Sigmoid colon (tissue), 6 donors: ENCODE measurements at regions not wholly inside any gene's neighbourhood (a gene's known extent, or its start where the extent isn't known, plus 50 kb on each side); places are given as distances from the start of the nearest gene placed in this dataset.
"Not testable (repeated sequence)": the region's sequence is repeated elsewhere in the genome, so short reads cannot be mapped to it uniquely, and the experiment has no call there.

Experiments used
- DNase-seq: peaks from one replicate; pipeline ENCODE4 v3.0.0-alpha.2; 2019
- H3K27ac ChIP-seq, 4 donors: fragments of 200-600 bp; sonication (generic); one replicate each; pipeline ENCODE4 v1.5.1; 2016 to 2019; ENCODE audit warnings: mild to moderate bottlenecking in 1 of 4
- H3K27me3 ChIP-seq, 3 donors: fragments of 200-600 bp; sonication (generic); one replicate each; pipeline ENCODE4 v1.5.1; 2019; ENCODE audit warnings: mild to moderate bottlenecking in 1 of 3
- H3K36me3 ChIP-seq, 4 donors: fragments of 200-600 bp; sonication (generic); one replicate each; pipeline ENCODE4 v1.5.1; 2016 to 2019
- H3K4me1 ChIP-seq, 4 donors: fragments of 200-600 bp; sonication (generic); one replicate each; pipeline ENCODE4 v1.5.1; 2017 to 2019
- H3K4me3 ChIP-seq, 4 donors: fragments of 200-600 bp; sonication (generic); one replicate each; pipeline ENCODE4 v1.5.1; 2017 to 2019; ENCODE audit warnings: mild to moderate bottlenecking in 2 of 4, moderate library complexity in 1 of 4
- H3K9me3 ChIP-seq, 4 donors: fragments of 200-600 bp in 3 of 4; sonication (generic) in 3 of 4; one replicate each; pipeline versions ENCODE4 v1.5.1 to v1.6.1; 2013 to 2019
- EP300 ChIP-seq, 4 donors: sonication (generic); formaldehyde crosslinking; IDR thresholded peaks; one replicate each; pipeline ENCODE4 v1.6.1; 2017; ENCODE audit warnings: antibody characterized with exemption in 4 of 4
- POLR2A ChIP-seq, 2 donors: fragments of 450-650 bp; IDR thresholded peaks; one replicate each; pipeline ENCODE4 v1.6.1; 2016; ENCODE audit warnings: antibody characterized with exemption in 2 of 2, mild to moderate bottlenecking in 2 of 2, moderate library complexity in 2 of 2
- POLR2AphosphoS5 ChIP-seq, 4 donors: sonication (generic); formaldehyde crosslinking; IDR thresholded peaks; one replicate each; pipeline ENCODE4 v1.6.1; 2017; ENCODE audit warnings: antibody characterized with exemption in 4 of 4
- WGBS, 2 donors: extraction: QIAGEN DNeasy Blood & Tissue Kit; methylation state at CpG; one replicate each; pipeline ENCODE4 v1.1.7; 2013; 5-methylcytosine and 5-hydroxymethylcytosine counted together
- intact Hi-C: fragments of 100-400 bp; cut with DNase I; formaldehyde crosslinking; loops from one replicate; pipeline ENCODE4 v1.15.1; 2023
- TF ChIP-seq, protein P1 (sequence below), 4 experiments: fragments of 450-650 bp in 3 of 4; fragments of 200-600 bp in 1 of 4; IDR thresholded peaks; one replicate each; pipeline ENCODE4 v1.5.1; 2016 to 2019; ENCODE audit warnings: antibody characterized with exemption in 4 of 4, mild to moderate bottlenecking in 3 of 4, moderate library complexity in 2 of 4
- donor health status: healthy with polysubstance abuse.
- donor health status: healthy.

DNA sequence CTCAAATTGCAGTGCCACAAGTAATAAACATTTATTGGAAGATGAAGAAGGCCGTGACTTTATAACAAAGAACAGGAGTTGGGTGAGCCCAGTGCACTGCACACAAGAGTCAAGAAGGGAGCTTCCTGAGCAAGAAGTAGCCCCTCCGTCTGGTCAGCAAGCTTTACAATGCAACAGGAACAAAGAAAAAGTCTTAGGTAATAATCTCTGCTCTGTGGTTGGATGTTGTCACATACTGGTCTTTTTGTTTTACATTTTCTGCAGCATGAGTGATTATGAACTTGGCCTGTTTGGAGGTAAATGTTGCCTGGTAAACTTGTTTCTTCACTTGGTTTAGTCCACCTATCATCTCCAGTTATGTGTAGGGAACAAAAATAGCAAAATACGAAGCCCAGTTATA is 157.2 kb downstream of the KDM5D start:
- WGBS, 2 donors = 43 to 71% methylated on average over 3 of the region's 3 CpGs
- DNase-seq = no peak
- intact Hi-C loops = no loop called here
- Histone ChIP-seq H3K27me3 (no peaks in the 10 kb centered on the region), H3K4me1 (no peaks in the 10 kb centered on the region), H3K27ac (no peak overlapping the region), H3K36me3 (peaks cover 0 to 14% (median 0%) of the 10 kb centered on the region in 4 donors), H3K9me3 (no peaks in the 10 kb centered on the region), H3K4me3 (no peak overlapping the region)
- TF ChIP-seq POLR2A (IDR thresholded peaks at IDR 0.05) = no peak
- TF ChIP-seq EP300 (IDR thresholded peaks at IDR 0.05) = no peak
- no peak for TF ChIP-seq POLR2AphosphoS5 (IDR thresholded peaks at IDR 0.05)
- TF ChIP-seq, protein P1, sequence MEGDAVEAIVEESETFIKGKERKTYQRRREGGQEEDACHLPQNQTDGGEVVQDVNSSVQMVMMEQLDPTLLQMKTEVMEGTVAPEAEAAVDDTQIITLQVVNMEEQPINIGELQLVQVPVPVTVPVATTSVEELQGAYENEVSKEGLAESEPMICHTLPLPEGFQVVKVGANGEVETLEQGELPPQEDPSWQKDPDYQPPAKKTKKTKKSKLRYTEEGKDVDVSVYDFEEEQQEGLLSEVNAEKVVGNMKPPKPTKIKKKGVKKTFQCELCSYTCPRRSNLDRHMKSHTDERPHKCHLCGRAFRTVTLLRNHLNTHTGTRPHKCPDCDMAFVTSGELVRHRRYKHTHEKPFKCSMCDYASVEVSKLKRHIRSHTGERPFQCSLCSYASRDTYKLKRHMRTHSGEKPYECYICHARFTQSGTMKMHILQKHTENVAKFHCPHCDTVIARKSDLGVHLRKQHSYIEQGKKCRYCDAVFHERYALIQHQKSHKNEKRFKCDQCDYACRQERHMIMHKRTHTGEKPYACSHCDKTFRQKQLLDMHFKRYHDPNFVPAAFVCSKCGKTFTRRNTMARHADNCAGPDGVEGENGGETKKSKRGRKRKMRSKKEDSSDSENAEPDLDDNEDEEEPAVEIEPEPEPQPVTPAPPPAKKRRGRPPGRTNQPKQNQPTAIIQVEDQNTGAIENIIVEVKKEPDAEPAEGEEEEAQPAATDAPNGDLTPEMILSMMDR (IDR thresholded peaks at IDR 0.05) = no peak

DNA sequence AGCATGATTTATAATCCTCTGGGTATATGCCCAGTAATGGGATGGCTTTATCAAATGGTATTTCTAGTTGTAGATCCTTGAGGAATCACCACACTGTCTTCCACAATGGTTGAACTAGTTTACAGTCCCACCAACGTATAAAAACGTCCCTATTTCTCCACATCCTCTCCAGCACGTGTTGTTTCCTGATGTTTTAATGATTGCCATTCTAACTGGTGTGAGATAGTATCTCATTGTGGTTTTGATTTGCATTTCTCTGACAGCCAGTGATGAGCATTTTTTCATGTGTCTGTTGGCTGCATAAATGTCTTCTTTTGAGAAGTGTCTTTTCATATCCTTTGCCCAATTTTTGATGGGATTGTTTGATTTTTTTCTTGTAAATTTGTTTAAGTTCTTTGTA is 163.5 kb downstream of the KDM5D start:
- DNase-seq, H3K9me3 ChIP-seq, H3K36me3 ChIP-seq, H3K27ac ChIP-seq, H3K4me3 ChIP-seq, H3K27me3 ChIP-seq, H3K4me1 ChIP-seq, intact Hi-C loops: not testable (repeated sequence)
- 50 to 81% methylated on average over 3 of the region's 3 CpGs for WGBS, 2 donors

DNA sequence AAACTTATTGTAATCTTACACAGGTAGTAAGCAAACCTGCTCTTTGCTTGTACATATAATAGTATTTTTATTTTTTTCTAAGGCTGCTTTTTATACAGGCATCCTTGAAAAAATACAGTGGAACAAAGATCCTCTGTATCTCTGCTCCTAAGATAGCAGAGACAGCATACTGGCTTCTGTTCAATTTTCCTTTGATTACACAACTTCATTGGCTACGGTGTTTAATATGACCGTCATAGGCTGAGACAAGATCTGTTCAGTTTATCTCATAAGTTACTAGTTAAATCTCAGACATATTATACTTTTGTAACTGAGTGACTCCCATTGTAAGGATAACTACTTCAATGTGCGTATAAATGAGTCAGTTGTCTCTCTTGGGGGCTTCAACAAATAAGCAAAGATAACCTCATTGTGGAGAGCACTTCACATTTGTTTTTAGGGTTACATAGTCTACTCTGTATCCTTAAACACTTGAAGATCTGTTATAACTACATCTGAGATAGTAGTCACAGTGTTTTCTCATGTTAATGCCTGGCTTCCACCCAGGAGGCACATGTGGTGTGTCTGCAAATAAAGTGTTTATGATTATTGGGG is 166.1 kb downstream of the KDM5D start:
- no peak for TF ChIP-seq EP300 (IDR thresholded peaks at IDR 0.05)
- TF ChIP-seq POLR2A (IDR thresholded peaks at IDR 0.05) = no peak
- TF ChIP-seq POLR2AphosphoS5 (IDR thresholded peaks at IDR 0.05) = no peak
- TF ChIP-seq, protein P1 (IDR thresholded peaks at IDR 0.05) = no peak
- Histone ChIP-seq H3K27ac (no peak overlapping the region), H3K9me3 (no peaks in the 10 kb centered on the region), H3K27me3 (no peaks in the 10 kb centered on the region), H3K36me3 (no peaks in the 10 kb centered on the region), H3K4me1 (no peaks in the 10 kb centered on the region), H3K4me3 (no peak overlapping the region)
- intact Hi-C loops = no loop called here
- no peak for DNase-seq
- WGBS, 2 donors = 18 to 58% methylated on average over 3 of the region's 3 CpGs

DNA sequence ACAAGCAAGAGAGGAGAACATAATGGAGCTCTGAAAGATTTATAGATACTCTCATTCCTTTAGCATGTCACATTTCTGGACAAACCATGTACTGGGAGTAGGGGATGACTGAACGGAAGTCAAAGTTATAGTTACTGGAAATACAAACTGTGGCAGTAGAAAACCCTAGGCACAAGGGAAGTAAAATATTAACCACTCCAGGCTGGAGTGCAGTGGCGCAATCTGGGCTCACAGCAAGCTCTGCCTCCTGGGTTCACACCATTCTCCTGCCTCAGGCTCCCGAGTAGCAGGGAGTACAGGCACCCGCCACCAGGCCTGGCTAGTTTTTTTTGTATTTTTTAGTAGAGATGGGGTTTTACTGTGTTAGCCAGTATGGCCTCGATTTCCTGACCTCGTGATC is 167.3 kb downstream of the KDM5D start:
- no peaks in the 10 kb centered on the region for H3K4me1 ChIP-seq
- WGBS, 2 donors = 33 to 74% methylated on average over 6 of the region's 6 CpGs
- H3K27ac ChIP-seq = no peak overlapping the region
- intact Hi-C loops = no loop called here
- no peaks in the 10 kb centered on the region for H3K36me3 ChIP-seq
- TF ChIP-seq EP300 (IDR thresholded peaks at IDR 0.05) (no peak), POLR2AphosphoS5 (IDR thresholded peaks at IDR 0.05) (no peak), POLR2A (IDR thresholded peaks at IDR 0.05) (no peak)
- TF ChIP-seq, protein P1 (IDR thresholded peaks at IDR 0.05) = no peak
- no peaks in the 10 kb centered on the region for H3K9me3 ChIP-seq
- H3K27me3 ChIP-seq = no peaks in the 10 kb centered on the region
- H3K4me3 ChIP-seq = no peak overlapping the region
- DNase-seq = no peak

DNA sequence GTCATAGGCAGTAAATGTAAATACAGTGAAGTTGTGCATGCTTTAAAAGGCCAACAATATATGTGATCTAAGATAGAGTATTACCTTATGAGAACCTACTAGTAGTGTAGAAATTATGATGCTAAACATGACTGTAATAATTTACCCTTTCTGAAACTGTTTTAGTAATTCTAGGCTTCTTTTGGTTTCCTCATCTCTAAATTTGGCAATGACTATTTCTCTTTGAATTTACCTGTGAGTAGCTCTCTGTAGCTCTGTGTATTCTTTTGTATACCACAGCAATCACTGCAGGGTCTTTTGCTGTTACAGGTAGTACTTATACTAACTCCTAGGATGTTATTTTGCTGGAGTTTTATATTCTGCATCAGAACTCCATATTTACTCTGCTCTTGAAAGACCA is 169.6 kb downstream of the KDM5D start:
- intact Hi-C loops = no loop called here
- DNase-seq = no peak
- Histone ChIP-seq H3K36me3 (no peaks in the 10 kb centered on the region), H3K4me3 (no peak overlapping the region), H3K27me3 (no peaks in the 10 kb centered on the region), H3K27ac (no peak overlapping the region), H3K4me1 (no peaks in the 10 kb centered on the region), H3K9me3 (no peaks in the 10 kb centered on the region)
- TF ChIP-seq POLR2AphosphoS5 (IDR thresholded peaks at IDR 0.05) (no peak), POLR2A (IDR thresholded peaks at IDR 0.05) (no peak), EP300 (IDR thresholded peaks at IDR 0.05) (no peak)
- TF ChIP-seq, protein P1 (IDR thresholded peaks at IDR 0.05) = no peak
